Epithelial cell of esophagus (primary cell): ENCODE measurements at regions not wholly inside any gene's neighbourhood (a gene's known extent, or its start where the extent isn't known, plus 50 kb on each side); places are given as distances from the start of the nearest gene placed in this dataset.

Experiments
- DNase-seq: peaks from one replicate; pipeline ENCODE4 v3.0.0; 2010; ENCODE audit warnings: low read depth
- H3K4me3 ChIP-seq: 2 replicates; pipeline ENCODE4 v1.5.1; 2011; ENCODE audit warnings: mild to moderate bottlenecking, low read length, control low read depth
- TF ChIP-seq, protein P1 (sequence below): IDR thresholded peaks from 2 replicates; pipeline ENCODE4 v1.5.1; 2011; ENCODE audit warnings: low read depth, mild to moderate bottlenecking, low read length, control low read depth, inconsistent platforms; ENCODE audit not compliant: insufficient read depth; ENCODE audit errors: missing control alignments

DNA sequence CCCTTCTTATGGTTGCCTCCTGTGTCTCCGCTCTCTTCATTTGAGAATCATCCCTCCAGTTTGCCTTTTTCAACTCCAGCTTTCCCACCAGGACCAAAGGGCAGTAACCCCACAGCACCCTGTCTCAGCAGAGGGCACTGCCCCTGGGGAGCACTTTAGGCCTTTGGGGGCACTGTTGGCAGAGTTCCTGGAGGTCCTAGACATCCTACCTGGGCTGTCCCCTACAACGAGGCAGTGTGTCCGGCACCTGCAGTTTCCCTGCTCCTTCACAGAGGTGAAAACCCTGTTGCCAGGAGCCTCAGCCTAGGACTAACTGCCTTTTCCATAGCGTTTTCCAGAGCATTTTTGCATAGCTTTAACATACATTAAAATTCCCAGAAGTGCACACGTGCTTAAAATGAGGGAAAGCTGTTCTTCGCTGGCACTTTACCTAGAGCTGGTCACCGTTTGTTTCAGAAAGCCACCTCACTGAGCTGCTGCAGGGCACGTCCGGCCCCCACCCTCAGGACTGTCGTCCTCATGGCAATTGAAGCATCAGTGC is 234.9 kb downstream of the TEX29 start:
- DNase-seq, result no peak
- TF ChIP-seq, protein P1, sequence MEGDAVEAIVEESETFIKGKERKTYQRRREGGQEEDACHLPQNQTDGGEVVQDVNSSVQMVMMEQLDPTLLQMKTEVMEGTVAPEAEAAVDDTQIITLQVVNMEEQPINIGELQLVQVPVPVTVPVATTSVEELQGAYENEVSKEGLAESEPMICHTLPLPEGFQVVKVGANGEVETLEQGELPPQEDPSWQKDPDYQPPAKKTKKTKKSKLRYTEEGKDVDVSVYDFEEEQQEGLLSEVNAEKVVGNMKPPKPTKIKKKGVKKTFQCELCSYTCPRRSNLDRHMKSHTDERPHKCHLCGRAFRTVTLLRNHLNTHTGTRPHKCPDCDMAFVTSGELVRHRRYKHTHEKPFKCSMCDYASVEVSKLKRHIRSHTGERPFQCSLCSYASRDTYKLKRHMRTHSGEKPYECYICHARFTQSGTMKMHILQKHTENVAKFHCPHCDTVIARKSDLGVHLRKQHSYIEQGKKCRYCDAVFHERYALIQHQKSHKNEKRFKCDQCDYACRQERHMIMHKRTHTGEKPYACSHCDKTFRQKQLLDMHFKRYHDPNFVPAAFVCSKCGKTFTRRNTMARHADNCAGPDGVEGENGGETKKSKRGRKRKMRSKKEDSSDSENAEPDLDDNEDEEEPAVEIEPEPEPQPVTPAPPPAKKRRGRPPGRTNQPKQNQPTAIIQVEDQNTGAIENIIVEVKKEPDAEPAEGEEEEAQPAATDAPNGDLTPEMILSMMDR, result no peak
- H3K4me3 ChIP-seq, result no peak overlapping the region

DNA sequence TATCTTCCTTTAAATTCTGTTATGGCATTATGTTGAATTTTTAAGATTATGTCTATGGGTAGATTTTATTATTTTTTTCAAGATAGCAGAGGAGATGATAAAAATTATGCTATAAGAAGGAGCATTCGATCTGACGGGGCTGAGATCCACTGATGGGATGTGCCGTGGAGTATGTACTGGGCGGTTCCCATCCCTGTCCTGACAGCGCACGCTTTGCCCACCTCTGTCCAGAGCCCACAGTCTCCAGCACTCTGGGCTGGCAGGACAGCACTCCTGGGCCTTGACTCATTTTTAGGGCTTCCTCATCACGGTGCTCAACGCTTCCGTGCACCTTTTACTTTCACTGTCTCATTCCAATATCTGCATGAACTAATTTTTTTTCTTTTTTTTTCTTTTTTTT is 235.5 kb downstream of the TEX29 start:
- TF ChIP-seq, protein P1, result no peak
- DNase-seq, result no peak
- no peak overlapping the region for H3K4me3 ChIP-seq

DNA sequence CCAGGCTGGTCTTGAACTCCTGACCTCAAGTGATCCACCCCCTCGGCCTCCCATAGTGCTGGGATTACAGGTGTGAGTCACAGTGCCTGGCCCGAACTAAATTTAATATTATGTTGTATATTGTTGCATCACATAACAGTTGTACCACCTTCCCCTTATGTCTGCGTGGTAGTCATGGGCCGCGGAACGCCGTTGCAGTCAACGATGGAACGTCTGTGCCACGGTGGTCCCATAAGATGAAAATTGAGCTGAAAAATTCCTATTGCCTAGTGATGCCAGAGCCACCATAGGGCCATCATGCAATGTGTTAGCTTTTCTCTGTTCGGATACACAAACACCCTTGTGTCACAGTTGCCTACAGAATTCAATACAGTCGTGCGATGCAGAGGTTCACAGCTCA is 236.1 kb downstream of the TEX29 start:
- DNase-seq, result no peak
- H3K4me3 ChIP-seq, result no peak overlapping the region
- TF ChIP-seq, protein P1, result no peak

DNA sequence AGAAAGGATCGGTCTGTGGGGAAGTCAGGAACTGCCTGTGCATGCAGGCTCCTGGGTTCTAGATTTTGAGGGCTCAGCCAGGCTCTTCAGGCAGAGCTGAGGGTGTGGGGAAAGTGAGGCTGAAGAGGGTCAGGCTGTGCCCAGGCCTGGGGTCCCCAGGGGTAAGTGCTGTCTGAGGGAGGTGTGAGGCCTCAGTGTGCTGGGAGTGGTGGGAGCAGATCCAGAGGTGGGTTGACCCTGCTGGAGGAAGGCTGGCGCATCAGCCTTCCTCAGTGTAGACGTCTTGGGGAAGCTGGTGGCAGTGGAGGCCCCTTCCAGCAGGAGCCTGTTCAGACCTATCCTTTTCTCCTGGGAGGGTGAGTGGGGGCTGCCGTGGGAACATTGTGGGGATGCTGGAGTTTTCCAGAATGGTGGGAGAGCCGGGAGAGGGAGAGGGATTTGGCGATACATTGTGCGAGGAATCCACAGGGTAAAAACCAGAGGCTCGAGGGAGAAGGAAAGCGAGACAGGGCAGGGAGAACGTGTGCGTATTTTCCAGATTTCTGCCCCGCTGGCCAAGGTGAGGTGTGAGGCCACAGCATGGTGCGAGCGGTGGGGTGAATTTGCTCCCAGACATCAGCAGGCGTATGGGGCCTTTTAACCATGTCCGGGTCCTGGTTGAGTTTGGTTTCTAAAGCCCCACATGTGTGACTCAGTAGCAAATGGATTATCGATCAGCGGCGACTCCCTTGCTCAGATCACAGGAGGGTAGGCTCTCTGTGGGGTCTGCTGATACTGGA is 237.7 kb downstream of the TEX29 start:
- DNase-seq, result no peak
- no peak overlapping the region for H3K4me3 ChIP-seq
- TF ChIP-seq, protein P1, result no peak

DNA sequence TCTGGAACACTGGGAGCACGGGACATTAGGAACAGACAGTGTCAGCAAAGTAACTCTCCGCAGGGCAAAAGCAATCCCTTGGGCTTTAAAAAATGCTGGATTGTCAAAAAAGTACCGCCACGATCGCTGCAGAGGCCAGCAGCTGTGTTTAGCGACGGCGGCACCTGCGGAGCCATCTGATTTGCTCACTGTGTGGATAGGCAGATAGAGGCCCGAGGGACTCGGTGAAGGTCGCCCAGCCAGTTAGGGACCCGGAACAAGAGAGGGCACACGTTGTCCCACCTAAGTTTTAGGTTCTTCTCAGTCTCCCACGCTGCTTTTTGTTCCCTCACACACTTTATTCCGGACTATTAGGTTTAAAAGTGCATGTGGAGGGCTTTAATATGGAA is 238.3 kb downstream of the TEX29 start:
- DNase-seq, result no peak
- TF ChIP-seq, protein P1, result no peak
- H3K4me3 ChIP-seq, result no peak overlapping the region

DNA sequence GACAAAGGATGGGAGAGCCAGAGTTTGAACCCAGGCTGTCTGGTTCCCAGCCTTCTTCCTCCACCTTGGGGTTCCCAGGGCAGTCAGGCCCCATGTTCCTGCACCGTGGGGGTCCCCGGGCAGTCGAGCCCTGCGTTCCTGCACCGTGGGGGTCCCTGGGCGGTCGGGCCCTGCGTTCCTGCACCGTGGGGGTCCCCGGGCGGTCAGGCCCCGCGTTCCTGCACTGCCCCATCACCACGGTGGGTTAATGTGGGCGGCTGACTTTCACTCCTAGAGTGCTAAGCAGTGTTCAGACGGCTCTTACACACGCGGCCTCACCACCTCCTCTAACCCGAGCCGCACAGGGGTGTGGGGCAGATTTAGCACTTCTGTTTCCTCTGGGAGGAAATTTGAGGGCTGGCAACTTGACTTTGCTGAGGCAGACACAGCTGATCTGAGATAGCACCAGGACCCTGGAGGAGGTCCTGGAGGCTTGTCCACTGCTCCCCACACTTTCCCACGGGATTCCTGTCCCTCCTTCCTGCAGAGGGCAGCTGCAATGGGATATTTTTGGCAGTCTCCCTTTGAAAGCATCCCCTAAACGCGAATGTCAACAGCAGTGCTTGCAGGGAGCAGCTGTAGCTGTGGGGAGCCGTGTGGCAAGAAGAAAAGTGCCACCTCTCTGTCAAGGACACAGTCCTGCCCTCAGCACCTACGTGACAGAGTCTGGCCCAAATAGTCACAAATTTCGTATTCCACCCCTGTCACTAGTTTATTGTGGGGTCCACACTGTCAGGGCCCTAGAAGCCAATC is 239.4 kb downstream of the TEX29 start:
- no peak for DNase-seq
- no peak overlapping the region for H3K4me3 ChIP-seq
- TF ChIP-seq, protein P1, result no peak
